ENCODE measurements at regions not wholly inside any gene's neighbourhood (a gene's known extent, or its start where the extent isn't known, plus 50 kb on each side); places are given as distances from the start of the nearest gene placed in this dataset.

- TF ChIP-seq CTCF (IDR thresholded peaks at IDR 0.05): no peak
- no peak for TF ChIP-seq POLR2A (IDR thresholded peaks at IDR 0.05)
These were observed 539.5 kb downstream of the ZPLD1 start for GRCh38 chr3:102974333-102974732.
